Endothelial cell of umbilical vein (primary cell): ENCODE measurements at regions not wholly inside any gene's neighbourhood (a gene's known extent, or its start where the extent isn't known, plus 50 kb on each side); places are given as distances from the start of the nearest gene placed in this dataset.

Experiments
- BruUV-seq: library from RNA; stranded (reverse); fragments of 400-500 nt; replicated peaks from 2 replicates; lab custom pipeline; 2021; lab: Mats Ljungman, UMichigan
- CTCF ChIA-PET: fragments of 300-600, 350-600 bp; sonication (Branson Sonifier 250); formaldehyde crosslinking; loops from one replicate; lab custom pipeline; 2021; ENCODE audit warnings: antibody characterized with exemption, inconsistent platforms; lab: Charles Lee
- POLR2A ChIA-PET: fragments of 300-600, 350-600 bp; sonication (Branson Sonifier 250); formaldehyde crosslinking; loops from one replicate; lab custom pipeline; 2021; ENCODE audit warnings: antibody characterized with exemption, inconsistent platforms; lab: Charles Lee
- DNase-seq: peaks from one replicate; pipeline ENCODE4 v3.0.0-alpha.2; 2011; ENCODE audit warnings: low read depth, low spot score
- FAIRE-seq: peaks from 2 replicates; lab custom pipeline; 2011; peaks lifted over from hg19 to GRCh38; lab: Jason Lieb, UNC
- H2AFZ ChIP-seq: 2 replicates; pipeline ENCODE4 v1.6.0; 2012; ENCODE audit warnings: low read depth, low read length, control low read depth, inconsistent platforms
- H3K27ac ChIP-seq: 2 replicates; pipeline ENCODE4 v1.5.1; 2011; ENCODE audit warnings: low read depth, mild to moderate bottlenecking, control low read depth, low read length, moderate library complexity; ENCODE audit not compliant: insufficient read depth
- H3K27me3 ChIP-seq, 2 experiments: 2 replicates each; pipeline versions ENCODE4 v1.6.0 to v1.6.1; 2011; ENCODE audit warnings: low read length in 2 of 2, mixed read lengths in 1 of 2; ENCODE audit not compliant: control insufficient read depth in 2 of 2, insufficient read depth in 2 of 2
- H3K36me3 ChIP-seq, 2 experiments: 2 replicates in 1 of 2; 3 replicates in 1 of 2; pipeline ENCODE4 v1.5.1; 2011; ENCODE audit warnings: low read length in 2 of 2, mild to moderate bottlenecking in 1 of 2, moderate library complexity in 1 of 2; ENCODE audit not compliant: control insufficient read depth in 2 of 2, insufficient read depth in 2 of 2; ENCODE audit errors: extremely low read depth in 1 of 2
- H3K4me1 ChIP-seq: 3 replicates; pipeline ENCODE4 v1.5.1; 2011; ENCODE audit warnings: mild to moderate bottlenecking, low read length; ENCODE audit not compliant: control insufficient read depth, insufficient read depth; ENCODE audit errors: extremely low read depth
- H3K4me2 ChIP-seq: 2 replicates; pipeline ENCODE4 v1.6.1; 2011; ENCODE audit warnings: low read length, control low read depth, mixed read lengths; ENCODE audit not compliant: insufficient read depth
- H3K4me3 ChIP-seq, 3 experiments: fragments of 200-600 bp in 1 of 3; sonication (generic), shearing (Covaris generic) in 1 of 3; replicated peaks in 1 of 3; 2 replicates each; pipeline ENCODE4 v1.5.1; 2011 to 2016; ENCODE audit warnings: control low read depth in 3 of 3, low read length in 3 of 3, mild to moderate bottlenecking in 2 of 3, inconsistent platforms in 1 of 3, low read depth in 1 of 3, moderate library complexity in 1 of 3; ENCODE audit not compliant: insufficient read depth in 1 of 3
- H3K79me2 ChIP-seq: 2 replicates; pipeline ENCODE4 v1.6.0; 2012; ENCODE audit warnings: low read length, inconsistent platforms; ENCODE audit not compliant: control insufficient read depth, insufficient read depth
- H3K9ac ChIP-seq: replicated peaks from 2 replicates; pipeline ENCODE3; 2011; ENCODE audit warnings: low read length, control low read depth; ENCODE audit not compliant: insufficient read depth; ENCODE audit errors: extremely low read depth
- H3K9me1 ChIP-seq: replicated peaks from 3 replicates; pipeline ENCODE4 v1.6.0; 2011; ENCODE audit warnings: mild to moderate bottlenecking, low read length; ENCODE audit not compliant: control insufficient read depth, insufficient read depth; ENCODE audit errors: extremely low read depth
- H3K9me3 ChIP-seq: replicated peaks from 2 replicates; pipeline ENCODE4 v1.5.1; 2012; ENCODE audit warnings: low read length, inconsistent platforms; ENCODE audit not compliant: control insufficient read depth, insufficient read depth
- H4K20me1 ChIP-seq: replicated peaks from 2 replicates; pipeline ENCODE3; 2011; ENCODE audit warnings: mild to moderate bottlenecking, low read length; ENCODE audit not compliant: control insufficient read depth, insufficient read depth; ENCODE audit errors: extremely low read depth
- CTCF ChIP-seq, 2 donors: IDR thresholded peaks; 1 replicate in 1 of 2; 2 replicates in 1 of 2; pipeline ENCODE4 v1.5.1; 2011; ENCODE audit warnings: low read length in 2 of 2, mild to moderate bottlenecking in 2 of 2, moderate library complexity in 2 of 2, control low read depth in 1 of 2, inconsistent platforms in 1 of 2, low read depth in 1 of 2; ENCODE audit not compliant: insufficient read depth in 1 of 2; ENCODE audit errors: extremely low read depth in 1 of 2
- EZH2 ChIP-seq: IDR thresholded peaks from 2 replicates; pipeline ENCODE4 v1.6.1; 2012; ENCODE audit warnings: borderline replicate concordance, low read depth, mild to moderate bottlenecking, moderate library complexity, low read length, inconsistent platforms; ENCODE audit not compliant: severe bottlenecking
- FOS ChIP-seq: IDR thresholded peaks from 2 replicates; pipeline ENCODE4 v1.6.1; 2011; ENCODE audit warnings: mild to moderate bottlenecking, low read length, moderate library complexity, borderline replicate concordance; ENCODE audit not compliant: insufficient read depth
- GATA2 ChIP-seq: IDR thresholded peaks from 2 replicates; pipeline ENCODE4 v1.7.0; 2011; ENCODE audit warnings: low read depth, mild to moderate bottlenecking, moderate library complexity, mixed read lengths, low read length; ENCODE audit not compliant: insufficient read length, insufficient read depth
- JUN ChIP-seq: IDR thresholded peaks from 2 replicates; pipeline ENCODE4 v1.6.1; 2011; ENCODE audit warnings: borderline replicate concordance, low read depth; ENCODE audit not compliant: insufficient read length, insufficient read depth
- MYC ChIP-seq: IDR thresholded peaks from one replicate; pipeline ENCODE4 v1.6.1; 2011; ENCODE audit warnings: mild to moderate bottlenecking, low read depth, low read length
- POLR2A ChIP-seq: IDR thresholded peaks from 2 replicates; pipeline ENCODE4 v1.6.1; 2012; ENCODE audit warnings: low read depth, mild to moderate bottlenecking, control low read depth, low read length
- POLR2AphosphoS5 ChIP-seq: IDR thresholded peaks from 2 replicates; pipeline ENCODE4 v1.6.1; 2012; ENCODE audit warnings: low read depth, mild to moderate bottlenecking, control low read depth, low read length, moderate library complexity; ENCODE audit not compliant: insufficient read depth
- dilution Hi-C: fragments of 300-500 bp; cut with MboI; formaldehyde crosslinking; loops from one replicate; pipeline ENCODE4 v1.15.0; 2019; ENCODE audit warnings: low sequenced_read_pairs; ENCODE audit not compliant: extremely low pct_ligation_motif_present
- intact Hi-C: fragments of 100-400 bp; cut with micrococcal nuclease; formaldehyde crosslinking; loops from one replicate; pipeline ENCODE4 v1.10.0; 2022
- TF ChIP-seq, protein P1 (sequence below): IDR thresholded peaks from 2 replicates; pipeline ENCODE4 v1.6.1; 2011; ENCODE audit not compliant: insufficient read depth, insufficient read length

GRCh38 chr6:14681699-14682487 is 564.0 kb upstream of the JARID2 start:
- CTCF ChIA-PET = no interaction called here
- Histone ChIP-seq H3K9me1 (no peaks in the 10 kb centered on the region), H3K9ac (no peak overlapping the region), H3K27me3 (no peaks in the 10 kb centered on the region), H3K4me3 (no peak overlapping the region), H3K27ac (no peak overlapping the region), H3K36me3 (no peaks in the 10 kb centered on the region), H3K4me2 (no peak overlapping the region), H2AFZ (no peak overlapping the region), H4K20me1 (no peaks in the 10 kb centered on the region), H3K79me2 (no peaks in the 10 kb centered on the region), H3K4me1 (no peaks in the 10 kb centered on the region), H3K9me3 (no peaks in the 10 kb centered on the region)
- POLR2A ChIA-PET = no interaction called here
- no peak for DNase-seq
- intact Hi-C loops = no loop called here
- no TSS peak for BruUV-seq
- FAIRE-seq = no peak
- TF ChIP-seq MYC = no peak
- no peak for TF ChIP-seq CTCF (IDR thresholded peaks at IDR 0.05; ENCODE audit: extremely low read depth in 1 of 2, insufficient read depth in 1 of 2, low read depth in 1 of 2, low read length in 2 of 2)
- no peak for TF ChIP-seq FOS
- TF ChIP-seq GATA2 = no peak
- TF ChIP-seq, protein P1, sequence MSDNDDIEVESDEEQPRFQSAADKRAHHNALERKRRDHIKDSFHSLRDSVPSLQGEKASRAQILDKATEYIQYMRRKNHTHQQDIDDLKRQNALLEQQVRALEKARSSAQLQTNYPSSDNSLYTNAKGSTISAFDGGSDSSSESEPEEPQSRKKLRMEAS = no peak
- TF ChIP-seq POLR2A = no peak
- no peak for TF ChIP-seq EZH2
- TF ChIP-seq POLR2AphosphoS5 = no peak
- TF ChIP-seq JUN = no peak
- dilution Hi-C loops = no loop called here
